Middle frontal gyrus (tissue), 1 donor: ENCODE measurements at regions not wholly inside any gene's neighbourhood (a gene's known extent, or its start where the extent isn't known, plus 50 kb on each side); places are given as distances from the start of the nearest gene placed in this dataset.
A peak's percentile ranks its signal among the peaks of the same experiment; 100 is the strongest.
"Not testable (repeated sequence)": the region's sequence is repeated elsewhere in the genome, so short reads cannot be mapped to it uniquely, and the experiment has no call there.

Experiments used
- DNase-seq: peaks from one replicate; pipeline ENCODE4 v3.0.0-alpha.2; 2015; ENCODE audit warnings: low spot score; ENCODE audit errors: extremely low spot score

- DNase-seq, result no peak
Observed at GRCh38 chr4:27358269-27358668, 497.6 kb downstream of the STIM2 start.

- DNase-seq, result no peak
Observed at GRCh38 chr4:27360131-27360530, 499.5 kb downstream of the STIM2 start.

- peak; percentile 31 for DNase-seq
Observed at GRCh38 chr4:27360790-27361267, 500.2 kb downstream of the STIM2 start.

- no peak for DNase-seq
Observed at GRCh38 chr4:27364509-27364908, 503.9 kb downstream of the STIM2 start.

GRCh38 chr4:27366104-27366823, 505.6 kb downstream of the STIM2 start:
- DNase-seq, result no peak

- DNase-seq, result no peak
Observed at GRCh38 chr4:27368781-27369180, 508.1 kb downstream of the STIM2 start.

- no peak for DNase-seq
Observed at GRCh38 chr4:27381815-27382214, 521.2 kb downstream of the STIM2 start.

GRCh38 chr4:27387711-27388110, 527.1 kb downstream of the STIM2 start:
- no peak for DNase-seq

GRCh38 chr4:27397886-27398285, 537.2 kb downstream of the STIM2 start:
- no peak for DNase-seq

- DNase-seq, result no peak
Observed at GRCh38 chr4:27398631-27399310, 538.1 kb downstream of the STIM2 start.

- no peak for DNase-seq
Observed at GRCh38 chr4:27407616-27408015, 547.0 kb downstream of the STIM2 start.

- DNase-seq, result no peak
Observed at GRCh38 chr4:27412613-27413012, 552.0 kb downstream of the STIM2 start.

- DNase-seq, result no peak
Observed at GRCh38 chr4:27414887-27415731, 554.5 kb downstream of the STIM2 start.

GRCh38 chr4:27428661-27429060, 568.0 kb downstream of the STIM2 start:
- no peak for DNase-seq

GRCh38 chr4:27429364-27429871, 568.8 kb downstream of the STIM2 start:
- no peak for DNase-seq

GRCh38 chr4:27442146-27442545, 581.5 kb downstream of the STIM2 start:
- no peak for DNase-seq

GRCh38 chr4:27442661-27443060, 582.0 kb downstream of the STIM2 start:
- not testable (repeated sequence) for DNase-seq

GRCh38 chr4:27463816-27464215, 603.2 kb downstream of the STIM2 start:
- DNase-seq, result no peak

GRCh38 chr4:27467351-27467750, 606.7 kb downstream of the STIM2 start:
- no peak for DNase-seq

- no peak for DNase-seq
Observed at GRCh38 chr4:27472364-27472763, 611.7 kb downstream of the STIM2 start.

- DNase-seq, result no peak
Observed at GRCh38 chr4:27474691-27475090, 614.0 kb downstream of the STIM2 start.

- DNase-seq, result no peak
Observed at GRCh38 chr4:27484216-27484615, 623.6 kb downstream of the STIM2 start.
